ENCODE measurements at regions not wholly inside any gene's neighbourhood (a gene's known extent, or its start where the extent isn't known, plus 50 kb on each side); places are given as distances from the start of the nearest gene placed in this dataset.

DNA sequence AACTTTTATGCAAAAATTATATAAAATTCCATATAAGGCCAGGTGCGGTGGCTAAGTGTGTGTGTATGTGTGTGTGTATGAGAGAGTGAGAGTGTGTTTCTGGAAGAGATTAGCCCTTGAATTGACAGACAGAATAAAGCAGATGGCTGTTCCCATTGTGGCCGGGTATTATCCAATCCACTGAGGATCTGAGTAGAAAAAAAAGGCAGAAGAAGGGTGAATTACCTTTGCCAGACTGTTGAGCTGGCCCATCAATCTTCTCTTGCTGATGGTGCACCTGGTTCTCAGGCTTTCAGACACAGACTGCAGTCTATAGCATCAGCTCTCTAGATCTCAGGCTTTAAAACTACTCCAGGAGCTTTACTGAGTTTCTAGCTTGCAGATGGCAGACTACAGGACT, 92.2 kb upstream of the SLIT2 start:
- TF ChIP-seq, protein P1, sequence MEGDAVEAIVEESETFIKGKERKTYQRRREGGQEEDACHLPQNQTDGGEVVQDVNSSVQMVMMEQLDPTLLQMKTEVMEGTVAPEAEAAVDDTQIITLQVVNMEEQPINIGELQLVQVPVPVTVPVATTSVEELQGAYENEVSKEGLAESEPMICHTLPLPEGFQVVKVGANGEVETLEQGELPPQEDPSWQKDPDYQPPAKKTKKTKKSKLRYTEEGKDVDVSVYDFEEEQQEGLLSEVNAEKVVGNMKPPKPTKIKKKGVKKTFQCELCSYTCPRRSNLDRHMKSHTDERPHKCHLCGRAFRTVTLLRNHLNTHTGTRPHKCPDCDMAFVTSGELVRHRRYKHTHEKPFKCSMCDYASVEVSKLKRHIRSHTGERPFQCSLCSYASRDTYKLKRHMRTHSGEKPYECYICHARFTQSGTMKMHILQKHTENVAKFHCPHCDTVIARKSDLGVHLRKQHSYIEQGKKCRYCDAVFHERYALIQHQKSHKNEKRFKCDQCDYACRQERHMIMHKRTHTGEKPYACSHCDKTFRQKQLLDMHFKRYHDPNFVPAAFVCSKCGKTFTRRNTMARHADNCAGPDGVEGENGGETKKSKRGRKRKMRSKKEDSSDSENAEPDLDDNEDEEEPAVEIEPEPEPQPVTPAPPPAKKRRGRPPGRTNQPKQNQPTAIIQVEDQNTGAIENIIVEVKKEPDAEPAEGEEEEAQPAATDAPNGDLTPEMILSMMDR (IDR thresholded peaks at IDR 0.05) = no peak
- TF ChIP-seq, protein P2, sequence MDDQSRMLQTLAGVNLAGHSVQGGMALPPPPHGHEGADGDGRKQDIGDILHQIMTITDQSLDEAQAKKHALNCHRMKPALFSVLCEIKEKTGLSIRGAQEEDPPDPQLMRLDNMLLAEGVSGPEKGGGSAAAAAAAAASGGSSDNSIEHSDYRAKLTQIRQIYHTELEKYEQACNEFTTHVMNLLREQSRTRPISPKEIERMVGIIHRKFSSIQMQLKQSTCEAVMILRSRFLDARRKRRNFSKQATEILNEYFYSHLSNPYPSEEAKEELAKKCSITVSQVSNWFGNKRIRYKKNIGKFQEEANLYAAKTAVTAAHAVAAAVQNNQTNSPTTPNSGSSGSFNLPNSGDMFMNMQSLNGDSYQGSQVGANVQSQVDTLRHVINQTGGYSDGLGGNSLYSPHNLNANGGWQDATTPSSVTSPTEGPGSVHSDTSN (IDR thresholded peaks at IDR 0.05) = no peak

Measured in SK-N-SH (cell line).